IPS-18a (cell line): ENCODE measurements at regions not wholly inside any gene's neighbourhood (a gene's known extent, or its start where the extent isn't known, plus 50 kb on each side); places are given as distances from the start of the nearest gene placed in this dataset.

Experiments
- H3K27ac ChIP-seq: one replicate; pipeline ENCODE4 v1.5.1; 2013; ENCODE audit warnings: low read length
- H3K27me3 ChIP-seq: one replicate; pipeline ENCODE4 v1.6.1; 2013; ENCODE audit warnings: mild to moderate bottlenecking, low read length; ENCODE audit not compliant: control insufficient read depth, insufficient read depth
- H3K36me3 ChIP-seq: one replicate; pipeline ENCODE4 v1.6.1; 2013; ENCODE audit warnings: low read depth, low read length; ENCODE audit not compliant: control insufficient read depth
- H3K4me1 ChIP-seq: one replicate; pipeline ENCODE4 v1.6.1; 2013; ENCODE audit warnings: low read depth, low read length; ENCODE audit not compliant: control insufficient read depth
- H3K4me3 ChIP-seq: one replicate; pipeline ENCODE4 v1.5.1; 2013; ENCODE audit warnings: low read length
- H3K9ac ChIP-seq: one replicate; pipeline ENCODE4 v1.6.1; 2013; ENCODE audit warnings: mild to moderate bottlenecking, low read length, moderate library complexity
- H3K9me3 ChIP-seq: one replicate; pipeline ENCODE4 v1.6.1; 2013; ENCODE audit warnings: low read depth, low read length; ENCODE audit not compliant: control insufficient read depth

- H3K4me3 ChIP-seq, result no peak overlapping the region
Observed at GRCh38 chr2:228701506-228701905, 520.0 kb upstream of the SPHKAP start.

GRCh38 chr2:228700638-228701037 is 519.2 kb upstream of the SPHKAP start:
- H3K9me3 ChIP-seq, result no peaks in the 10 kb centered on the region
- H3K4me1 ChIP-seq, result peaks cover 3% of the 10 kb centered on the region
- H3K9ac ChIP-seq, result no peak overlapping the region
- no peaks in the 10 kb centered on the region for H3K27me3 ChIP-seq
- H3K4me3 ChIP-seq, result no peak overlapping the region
- no peak overlapping the region for H3K27ac ChIP-seq
- no peaks in the 10 kb centered on the region for H3K36me3 ChIP-seq

More at GRCh38 chr2:228701506-228701905, 520.0 kb upstream of the SPHKAP start:
- Histone ChIP-seq H3K36me3 (no peaks in the 10 kb centered on the region), H3K9me3 (no peaks in the 10 kb centered on the region), H3K27ac (no peak overlapping the region), H3K27me3 (no peaks in the 10 kb centered on the region), H3K4me1 (peaks cover 3% of the 10 kb centered on the region), H3K9ac (no peak overlapping the region)

- Histone ChIP-seq H3K27me3 (no peaks in the 10 kb centered on the region), H3K9ac (no peak overlapping the region), H3K9me3 (no peaks in the 10 kb centered on the region), H3K27ac (no peak overlapping the region), H3K4me3 (no peak overlapping the region), H3K4me1 (peaks cover under 1% of the 10 kb centered on the region), H3K36me3 (no peaks in the 10 kb centered on the region)
Observed at GRCh38 chr2:228699888-228700287, 518.4 kb upstream of the SPHKAP start.

GRCh38 chr2:228699400-228699799 is 517.9 kb upstream of the SPHKAP start:
- Histone ChIP-seq H3K9me3 (no peaks in the 10 kb centered on the region), H3K27ac (no peak overlapping the region), H3K9ac (no peak overlapping the region), H3K36me3 (no peaks in the 10 kb centered on the region), H3K4me3 (no peak overlapping the region), H3K4me1 (no peaks in the 10 kb centered on the region), H3K27me3 (no peaks in the 10 kb centered on the region)

- no peak overlapping the region for H3K27ac ChIP-seq
- no peak overlapping the region for H3K9ac ChIP-seq
- H3K36me3 ChIP-seq, result no peaks in the 10 kb centered on the region
- no peaks in the 10 kb centered on the region for H3K27me3 ChIP-seq
- no peaks in the 10 kb centered on the region for H3K9me3 ChIP-seq
- H3K4me1 ChIP-seq, result no peaks in the 10 kb centered on the region
- no peak overlapping the region for H3K4me3 ChIP-seq
Observed at GRCh38 chr2:228698963-228699362, 517.5 kb upstream of the SPHKAP start.

- Histone ChIP-seq H3K9me3 (no peaks in the 10 kb centered on the region), H3K27ac (no peak overlapping the region), H3K27me3 (no peaks in the 10 kb centered on the region), H3K36me3 (no peaks in the 10 kb centered on the region), H3K4me3 (no peak overlapping the region), H3K9ac (no peak overlapping the region), H3K4me1 (no peaks in the 10 kb centered on the region)
Observed at GRCh38 chr2:228697456-228697855, 516.0 kb upstream of the SPHKAP start.

GRCh38 chr2:228690681-228691080 is 509.2 kb upstream of the SPHKAP start:
- H3K36me3 ChIP-seq, result no peaks in the 10 kb centered on the region
- H3K9me3 ChIP-seq, result no peaks in the 10 kb centered on the region
- no peaks in the 10 kb centered on the region for H3K4me1 ChIP-seq
- no peaks in the 10 kb centered on the region for H3K27me3 ChIP-seq
- H3K4me3 ChIP-seq, result no peak overlapping the region
- H3K27ac ChIP-seq, result no peak overlapping the region
- H3K9ac ChIP-seq, result no peak overlapping the region

GRCh38 chr2:228689053-228689452 is 507.6 kb upstream of the SPHKAP start:
- Histone ChIP-seq H3K9me3 (no peaks in the 10 kb centered on the region), H3K4me1 (no peaks in the 10 kb centered on the region), H3K4me3 (no peak overlapping the region), H3K27me3 (no peaks in the 10 kb centered on the region), H3K27ac (no peak overlapping the region), H3K36me3 (no peaks in the 10 kb centered on the region), H3K9ac (no peak overlapping the region)

GRCh38 chr2:228688007-228688645 is 506.6 kb upstream of the SPHKAP start:
- Histone ChIP-seq H3K9me3 (no peaks in the 10 kb centered on the region), H3K27ac (no peak overlapping the region), H3K27me3 (no peaks in the 10 kb centered on the region), H3K4me1 (no peaks in the 10 kb centered on the region), H3K9ac (no peak overlapping the region), H3K36me3 (no peaks in the 10 kb centered on the region), H3K4me3 (no peak overlapping the region)

- Histone ChIP-seq H3K4me1 (no peaks in the 10 kb centered on the region), H3K27me3 (no peaks in the 10 kb centered on the region), H3K4me3 (no peak overlapping the region), H3K9ac (no peak overlapping the region), H3K27ac (no peak overlapping the region), H3K36me3 (no peaks in the 10 kb centered on the region), H3K9me3 (no peaks in the 10 kb centered on the region)
Observed at GRCh38 chr2:228681979-228682378, 500.5 kb upstream of the SPHKAP start.

GRCh38 chr2:228681426-228681825 is 499.9 kb upstream of the SPHKAP start:
- H3K9ac ChIP-seq, result no peak overlapping the region
- no peaks in the 10 kb centered on the region for H3K27me3 ChIP-seq
- no peaks in the 10 kb centered on the region for H3K9me3 ChIP-seq
- no peaks in the 10 kb centered on the region for H3K4me1 ChIP-seq
- no peaks in the 10 kb centered on the region for H3K36me3 ChIP-seq
- H3K4me3 ChIP-seq, result no peak overlapping the region
- H3K27ac ChIP-seq, result no peak overlapping the region

- no peak overlapping the region for H3K27ac ChIP-seq
- no peak overlapping the region for H3K4me3 ChIP-seq
- no peaks in the 10 kb centered on the region for H3K27me3 ChIP-seq
- no peaks in the 10 kb centered on the region for H3K36me3 ChIP-seq
- H3K9ac ChIP-seq, result no peak overlapping the region
- no peaks in the 10 kb centered on the region for H3K9me3 ChIP-seq
- H3K4me1 ChIP-seq, result no peaks in the 10 kb centered on the region
Observed at GRCh38 chr2:228678110-228678509, 496.6 kb upstream of the SPHKAP start.
